Liver (tissue), 8 donors: ENCODE measurements at regions not wholly inside any gene's neighbourhood (a gene's known extent, or its start where the extent isn't known, plus 50 kb on each side); places are given as distances from the start of the nearest gene placed in this dataset.

Experiments
- DNase-seq: peaks from one replicate; pipeline ENCODE4 v3.0.0-alpha.2; 2017; ENCODE audit warnings: low spot score
- H3K27ac ChIP-seq, 2 donors: one replicate each; pipeline ENCODE4 v1.7.0; 2013; ENCODE audit warnings: inconsistent platforms in 2 of 2, low read length in 2 of 2, control low read depth in 1 of 2, low read depth in 1 of 2, mild to moderate bottlenecking in 1 of 2
- H3K27me3 ChIP-seq, 4 donors: one replicate each; pipeline versions ENCODE4 v1.6.1 to v1.7.0; 2013; ENCODE audit warnings: low read length in 3 of 4, inconsistent platforms in 1 of 4, mild to moderate bottlenecking in 1 of 4, moderate library complexity in 1 of 4; ENCODE audit not compliant: control insufficient read depth in 4 of 4, insufficient read depth in 4 of 4
- H3K36me3 ChIP-seq, 4 donors: one replicate each; pipeline versions ENCODE4 v1.6.1 to v1.7.0; 2013; ENCODE audit warnings: low read length in 3 of 4, mild to moderate bottlenecking in 3 of 4, low read depth in 1 of 4, moderate library complexity in 1 of 4; ENCODE audit not compliant: control insufficient read depth in 4 of 4, insufficient read depth in 3 of 4
- H3K4me1 ChIP-seq, 4 donors: one replicate each; pipeline versions ENCODE4 v1.6.1 to v1.7.0; 2013; ENCODE audit warnings: low read length in 3 of 4, mild to moderate bottlenecking in 3 of 4, moderate library complexity in 1 of 4; ENCODE audit not compliant: control insufficient read depth in 4 of 4, insufficient read depth in 4 of 4
- H3K4me3 ChIP-seq, 3 donors: one replicate each; pipeline versions ENCODE4 v1.6.1 to v1.7.0; 2013; ENCODE audit warnings: low read length in 3 of 3, control low read depth in 1 of 3, low read depth in 1 of 3, mild to moderate bottlenecking in 1 of 3
- H3K9ac ChIP-seq, 2 donors: one replicate each; pipeline ENCODE4 v1.7.0; 2013; ENCODE audit warnings: low read length in 2 of 2, mild to moderate bottlenecking in 2 of 2, moderate library complexity in 2 of 2, control low read depth in 1 of 2, low read depth in 1 of 2
- H3K9me3 ChIP-seq, 4 donors: one replicate each; pipeline versions ENCODE4 v1.6.1 to v1.7.0; 2013; ENCODE audit warnings: low read length in 3 of 4; ENCODE audit not compliant: control insufficient read depth in 4 of 4
- EGR1 ChIP-seq, 2 donors: IDR thresholded peaks; 2 replicates each; pipeline ENCODE4 v1.6.1; 2016 to 2018; ENCODE audit warnings: antibody characterized with exemption in 2 of 2, low read depth in 2 of 2
- FOXA1 ChIP-seq: IDR thresholded peaks from 2 replicates; pipeline ENCODE4 v1.6.1; 2016; ENCODE audit warnings: antibody characterized with exemption
- FOXA2 ChIP-seq: IDR thresholded peaks from 2 replicates; pipeline ENCODE4 v1.6.1; 2016; ENCODE audit warnings: antibody characterized with exemption
- GABPA ChIP-seq, 2 donors: IDR thresholded peaks in 1 of 2; conservative IDR thresholded peaks in 1 of 2; 2 replicates each; pipeline ENCODE4 v1.6.1; 2016; ENCODE audit warnings: antibody characterized with exemption in 2 of 2, mild to moderate bottlenecking in 1 of 2, moderate library complexity in 1 of 2
- HNF4A ChIP-seq, 2 donors: conservative IDR thresholded peaks; 2 replicates each; pipeline ENCODE4 v1.6.1; 2016; ENCODE audit warnings: antibody characterized with exemption in 2 of 2, mild to moderate bottlenecking in 2 of 2
- HNF4G ChIP-seq: IDR thresholded peaks from 2 replicates; pipeline ENCODE4 v1.6.1; 2016; ENCODE audit warnings: antibody characterized with exemption
- JUND ChIP-seq, 2 donors: IDR thresholded peaks; 2 replicates each; pipeline ENCODE4 v1.6.1; 2016; ENCODE audit warnings: antibody characterized with exemption in 2 of 2
- RAD21 ChIP-seq, 2 donors: IDR thresholded peaks; 2 replicates each; pipeline ENCODE4 v1.6.1; 2016; ENCODE audit warnings: antibody characterized with exemption in 2 of 2, mild to moderate bottlenecking in 2 of 2
- RXRA ChIP-seq, 2 donors: IDR thresholded peaks; 2 replicates each; pipeline ENCODE4 v1.6.1; 2017 to 2018; ENCODE audit warnings: antibody characterized with exemption in 2 of 2, mild to moderate bottlenecking in 1 of 2
- SP1 ChIP-seq: IDR thresholded peaks from 2 replicates; pipeline ENCODE4 v1.6.1; 2018; ENCODE audit warnings: antibody characterized with exemption, mild to moderate bottlenecking
- TAF1 ChIP-seq: conservative IDR thresholded peaks from 2 replicates; pipeline ENCODE4 v1.6.1; 2016; ENCODE audit warnings: antibody characterized with exemption, mild to moderate bottlenecking
- YY1 ChIP-seq: IDR thresholded peaks from 2 replicates; pipeline ENCODE4 v1.6.1; 2016; ENCODE audit warnings: antibody characterized with exemption, mild to moderate bottlenecking
- WGBS: extraction: QIAGEN DNeasy Blood & Tissue Kit; methylation state at CpG from one replicate; pipeline ENCODE4 v1.1.7; 2013; 5-methylcytosine and 5-hydroxymethylcytosine counted together
- TF ChIP-seq, protein P1 (sequence below): IDR thresholded peaks from 2 replicates; pipeline ENCODE4 v1.6.1; 2016; ENCODE audit warnings: antibody characterized with exemption
- TF ChIP-seq, protein P2 (sequence below): fragments of 150-350 bp; IDR thresholded peaks from 2 replicates; pipeline ENCODE4 v1.5.1; 2017; ENCODE audit warnings: improper control_type of control experiment, low read depth, low read length; ENCODE audit not compliant: missing input control
- TF ChIP-seq, protein P3 (sequence below): IDR thresholded peaks from 2 replicates; pipeline ENCODE4 v1.6.1; 2016; ENCODE audit warnings: antibody characterized with exemption
- TF ChIP-seq, protein P4 (sequence below): IDR thresholded peaks from 2 replicates; pipeline ENCODE4 v1.6.1; 2016; ENCODE audit warnings: antibody characterized with exemption, mild to moderate bottlenecking
- TF ChIP-seq, protein P5 (sequence below): IDR thresholded peaks from 2 replicates; pipeline ENCODE4 v1.6.1; 2016; ENCODE audit warnings: antibody characterized with exemption
- donor health status: healthy.
- donor health status: healthy.
- donor health status: healthy.
- donor health status: healthy.
- donor health status: healthy.

DNA sequence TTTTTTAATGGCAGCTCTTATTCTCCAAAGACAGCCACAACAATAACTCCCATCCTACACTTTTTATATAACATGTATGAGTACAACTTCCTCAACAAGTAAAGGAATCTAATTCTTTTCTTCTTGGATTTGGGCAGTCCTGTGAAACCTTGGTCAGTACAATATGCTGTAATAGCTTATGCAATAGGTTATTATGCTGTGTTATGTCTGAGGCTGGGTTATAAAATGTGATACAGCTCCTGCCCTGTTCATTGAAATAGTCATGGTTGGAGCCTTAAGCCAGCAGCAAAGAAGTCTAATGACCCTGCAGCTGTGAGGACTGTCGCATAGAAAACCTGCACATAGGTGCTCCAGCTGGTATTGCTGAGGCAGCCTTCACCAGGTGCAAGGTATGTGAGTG, 215.8 kb upstream of the RASGEF1B start:
- Histone ChIP-seq H3K4me3 (no peak overlapping the region), H3K27me3 (no peaks in the 10 kb centered on the region), H3K9me3 (no peaks in the 10 kb centered on the region), H3K9ac (no peak overlapping the region), H3K36me3 (no peaks in the 10 kb centered on the region), H3K4me1 (peaks cover 3 to 15% (median 11%) of the 10 kb centered on the region in 4 donors), H3K27ac (no peak overlapping the region)
- TF ChIP-seq SP1 (no peak), JUND (IDR thresholded peaks at IDR 0.05) (no peak), EGR1 (IDR thresholded peaks at IDR 0.05; ENCODE audit: low read depth in 2 of 2) (no peak), HNF4A (conservative IDR thresholded peaks at IDR 0.05) (no peak)
- TF ChIP-seq, protein P1, sequence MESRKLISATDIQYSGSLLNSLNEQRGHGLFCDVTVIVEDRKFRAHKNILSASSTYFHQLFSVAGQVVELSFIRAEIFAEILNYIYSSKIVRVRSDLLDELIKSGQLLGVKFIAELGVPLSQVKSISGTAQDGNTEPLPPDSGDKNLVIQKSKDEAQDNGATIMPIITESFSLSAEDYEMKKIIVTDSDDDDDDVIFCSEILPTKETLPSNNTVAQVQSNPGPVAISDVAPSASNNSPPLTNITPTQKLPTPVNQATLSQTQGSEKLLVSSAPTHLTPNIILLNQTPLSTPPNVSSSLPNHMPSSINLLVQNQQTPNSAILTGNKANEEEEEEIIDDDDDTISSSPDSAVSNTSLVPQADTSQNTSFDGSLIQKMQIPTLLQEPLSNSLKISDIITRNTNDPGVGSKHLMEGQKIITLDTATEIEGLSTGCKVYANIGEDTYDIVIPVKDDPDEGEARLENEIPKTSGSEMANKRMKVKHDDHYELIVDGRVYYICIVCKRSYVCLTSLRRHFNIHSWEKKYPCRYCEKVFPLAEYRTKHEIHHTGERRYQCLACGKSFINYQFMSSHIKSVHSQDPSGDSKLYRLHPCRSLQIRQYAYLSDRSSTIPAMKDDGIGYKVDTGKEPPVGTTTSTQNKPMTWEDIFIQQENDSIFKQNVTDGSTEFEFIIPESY, result no peak
- DNase-seq, result no peak
- WGBS, result 89% methylated on average over 1 of the region's 1 CpG

DNA sequence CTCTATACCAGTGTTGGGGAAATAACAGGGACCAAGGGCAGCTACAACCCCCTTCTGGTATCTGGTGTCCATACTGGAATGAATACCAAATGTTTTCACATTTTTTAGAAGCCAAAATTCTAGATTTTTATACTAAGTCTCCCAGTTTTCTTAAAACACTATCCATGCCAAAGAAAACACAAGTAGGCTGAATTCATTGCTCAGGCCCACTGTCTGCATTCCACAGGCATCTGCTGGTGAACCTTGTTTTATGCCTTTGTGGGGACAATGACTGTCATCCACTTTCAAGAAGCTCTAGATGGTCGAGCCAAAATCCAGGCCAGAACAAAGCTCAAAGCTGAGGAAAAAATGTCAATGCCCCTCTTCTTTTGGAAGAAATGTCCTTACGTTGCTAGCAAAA, 213.4 kb upstream of the RASGEF1B start:
- Histone ChIP-seq H3K4me1 (peaks cover 3 to 15% (median 11%) of the 10 kb centered on the region in 4 donors), H3K36me3 (no peaks in the 10 kb centered on the region), H3K27me3 (no peaks in the 10 kb centered on the region), H3K9ac (no peak overlapping the region), H3K9me3 (no peaks in the 10 kb centered on the region), H3K4me3 (no peak overlapping the region), H3K27ac (no peak overlapping the region)
- TF ChIP-seq EGR1 (IDR thresholded peaks at IDR 0.05; ENCODE audit: low read depth in 2 of 2), result no peak
- TF ChIP-seq YY1, result no peak
- TF ChIP-seq JUND (IDR thresholded peaks at IDR 0.05), result no peak
- no peak for TF ChIP-seq GABPA (IDR thresholded peaks at IDR 0.05 in 1 of 2, conservative IDR thresholded peaks at IDR 0.05 in 1 of 2)
- TF ChIP-seq, protein P2, sequence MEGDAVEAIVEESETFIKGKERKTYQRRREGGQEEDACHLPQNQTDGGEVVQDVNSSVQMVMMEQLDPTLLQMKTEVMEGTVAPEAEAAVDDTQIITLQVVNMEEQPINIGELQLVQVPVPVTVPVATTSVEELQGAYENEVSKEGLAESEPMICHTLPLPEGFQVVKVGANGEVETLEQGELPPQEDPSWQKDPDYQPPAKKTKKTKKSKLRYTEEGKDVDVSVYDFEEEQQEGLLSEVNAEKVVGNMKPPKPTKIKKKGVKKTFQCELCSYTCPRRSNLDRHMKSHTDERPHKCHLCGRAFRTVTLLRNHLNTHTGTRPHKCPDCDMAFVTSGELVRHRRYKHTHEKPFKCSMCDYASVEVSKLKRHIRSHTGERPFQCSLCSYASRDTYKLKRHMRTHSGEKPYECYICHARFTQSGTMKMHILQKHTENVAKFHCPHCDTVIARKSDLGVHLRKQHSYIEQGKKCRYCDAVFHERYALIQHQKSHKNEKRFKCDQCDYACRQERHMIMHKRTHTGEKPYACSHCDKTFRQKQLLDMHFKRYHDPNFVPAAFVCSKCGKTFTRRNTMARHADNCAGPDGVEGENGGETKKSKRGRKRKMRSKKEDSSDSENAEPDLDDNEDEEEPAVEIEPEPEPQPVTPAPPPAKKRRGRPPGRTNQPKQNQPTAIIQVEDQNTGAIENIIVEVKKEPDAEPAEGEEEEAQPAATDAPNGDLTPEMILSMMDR, result no peak
- TF ChIP-seq, protein P3, sequence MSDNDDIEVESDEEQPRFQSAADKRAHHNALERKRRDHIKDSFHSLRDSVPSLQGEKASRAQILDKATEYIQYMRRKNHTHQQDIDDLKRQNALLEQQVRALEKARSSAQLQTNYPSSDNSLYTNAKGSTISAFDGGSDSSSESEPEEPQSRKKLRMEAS, result no peak
- TF ChIP-seq RXRA (IDR thresholded peaks at IDR 0.05), result no peak
- no peak for TF ChIP-seq FOXA2
- TF ChIP-seq HNF4G, result no peak
- DNase-seq, result no peak
- WGBS, result 83% methylated on average over 2 of the region's 2 CpGs

DNA sequence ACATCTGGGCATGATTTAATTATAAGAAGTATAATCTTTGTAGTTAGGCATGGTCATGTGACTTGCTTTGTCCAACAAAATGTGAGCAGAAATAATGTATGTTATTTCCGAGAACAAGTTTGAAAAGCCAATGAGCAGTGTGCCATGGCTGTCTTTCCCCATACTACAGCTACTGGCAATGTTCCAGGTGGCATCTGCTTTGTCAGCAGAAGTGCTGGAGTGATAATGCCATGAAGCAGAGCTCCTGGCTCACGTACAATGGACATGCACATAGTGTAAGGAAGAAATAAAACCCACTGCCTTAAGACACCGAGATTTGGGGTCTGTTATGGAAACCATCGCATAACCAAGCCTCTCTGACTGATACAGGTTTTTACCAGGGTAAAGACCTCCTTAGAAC, 212.6 kb upstream of the RASGEF1B start:
- 76% methylated on average over 4 of the region's 4 CpGs for WGBS
- Histone ChIP-seq H3K9me3 (no peaks in the 10 kb centered on the region), H3K36me3 (no peaks in the 10 kb centered on the region), H3K27ac (no peak overlapping the region), H3K4me3 (no peak overlapping the region), H3K4me1 (peaks cover 3 to 15% (median 11%) of the 10 kb centered on the region in 4 donors), H3K27me3 (no peaks in the 10 kb centered on the region), H3K9ac (no peak overlapping the region)
- TF ChIP-seq, protein P1, result no peak
- no peak for TF ChIP-seq RXRA (IDR thresholded peaks at IDR 0.05)
- TF ChIP-seq RAD21 (IDR thresholded peaks at IDR 0.05), result peak in 1 of 2 donors; percentile 37
- TF ChIP-seq FOXA1, result no peak
- no peak for TF ChIP-seq TAF1
- TF ChIP-seq, protein P4, sequence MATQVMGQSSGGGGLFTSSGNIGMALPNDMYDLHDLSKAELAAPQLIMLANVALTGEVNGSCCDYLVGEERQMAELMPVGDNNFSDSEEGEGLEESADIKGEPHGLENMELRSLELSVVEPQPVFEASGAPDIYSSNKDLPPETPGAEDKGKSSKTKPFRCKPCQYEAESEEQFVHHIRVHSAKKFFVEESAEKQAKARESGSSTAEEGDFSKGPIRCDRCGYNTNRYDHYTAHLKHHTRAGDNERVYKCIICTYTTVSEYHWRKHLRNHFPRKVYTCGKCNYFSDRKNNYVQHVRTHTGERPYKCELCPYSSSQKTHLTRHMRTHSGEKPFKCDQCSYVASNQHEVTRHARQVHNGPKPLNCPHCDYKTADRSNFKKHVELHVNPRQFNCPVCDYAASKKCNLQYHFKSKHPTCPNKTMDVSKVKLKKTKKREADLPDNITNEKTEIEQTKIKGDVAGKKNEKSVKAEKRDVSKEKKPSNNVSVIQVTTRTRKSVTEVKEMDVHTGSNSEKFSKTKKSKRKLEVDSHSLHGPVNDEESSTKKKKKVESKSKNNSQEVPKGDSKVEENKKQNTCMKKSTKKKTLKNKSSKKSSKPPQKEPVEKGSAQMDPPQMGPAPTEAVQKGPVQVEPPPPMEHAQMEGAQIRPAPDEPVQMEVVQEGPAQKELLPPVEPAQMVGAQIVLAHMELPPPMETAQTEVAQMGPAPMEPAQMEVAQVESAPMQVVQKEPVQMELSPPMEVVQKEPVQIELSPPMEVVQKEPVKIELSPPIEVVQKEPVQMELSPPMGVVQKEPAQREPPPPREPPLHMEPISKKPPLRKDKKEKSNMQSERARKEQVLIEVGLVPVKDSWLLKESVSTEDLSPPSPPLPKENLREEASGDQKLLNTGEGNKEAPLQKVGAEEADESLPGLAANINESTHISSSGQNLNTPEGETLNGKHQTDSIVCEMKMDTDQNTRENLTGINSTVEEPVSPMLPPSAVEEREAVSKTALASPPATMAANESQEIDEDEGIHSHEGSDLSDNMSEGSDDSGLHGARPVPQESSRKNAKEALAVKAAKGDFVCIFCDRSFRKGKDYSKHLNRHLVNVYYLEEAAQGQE, result no peak
- TF ChIP-seq EGR1 (IDR thresholded peaks at IDR 0.05; ENCODE audit: low read depth in 2 of 2), result no peak
- TF ChIP-seq, protein P5, sequence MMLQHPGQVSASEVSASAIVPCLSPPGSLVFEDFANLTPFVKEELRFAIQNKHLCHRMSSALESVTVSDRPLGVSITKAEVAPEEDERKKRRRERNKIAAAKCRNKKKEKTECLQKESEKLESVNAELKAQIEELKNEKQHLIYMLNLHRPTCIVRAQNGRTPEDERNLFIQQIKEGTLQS, result no peak
- no peak for DNase-seq
